Hepatic stellate cell (primary cell): ENCODE measurements at regions not wholly inside any gene's neighbourhood (a gene's known extent, or its start where the extent isn't known, plus 50 kb on each side); places are given as distances from the start of the nearest gene placed in this dataset.
"Not testable (repeated sequence)": the region's sequence is repeated elsewhere in the genome, so short reads cannot be mapped to it uniquely, and the experiment has no call there.

Experiments
- DNase-seq: peaks from one replicate; pipeline ENCODE4 v3.0.0; 2011; ENCODE audit warnings: low spot score

- no peak for DNase-seq
Measured at GRCh38 chr4:24368801-24369200, 215.6 kb downstream of the DHX15 start.

GRCh38 chr4:24364852-24365251, 219.5 kb downstream of the DHX15 start:
- DNase-seq = no peak

GRCh38 chr4:24364249-24364648, 220.1 kb downstream of the DHX15 start:
- no peak for DNase-seq

GRCh38 chr4:24363751-24364150, 220.6 kb downstream of the DHX15 start:
- DNase-seq = no peak

- DNase-seq = no peak
Measured at GRCh38 chr4:24352112-24352511, 232.2 kb downstream of the DHX15 start.

- DNase-seq = not testable (repeated sequence)
Measured at GRCh38 chr4:24349168-24349996, 235.0 kb downstream of the DHX15 start.

- no peak for DNase-seq
Measured at GRCh38 chr4:24339260-24339659, 245.1 kb downstream of the DHX15 start.

- no peak for DNase-seq
Measured at GRCh38 chr4:24337451-24338190, 246.7 kb downstream of the DHX15 start.

GRCh38 chr4:24335616-24336015, 248.7 kb downstream of the DHX15 start:
- no peak for DNase-seq

GRCh38 chr4:24334906-24335305, 249.4 kb downstream of the DHX15 start:
- DNase-seq = no peak

- DNase-seq = no peak
Measured at GRCh38 chr4:24330573-24330972, 253.8 kb downstream of the DHX15 start.

GRCh38 chr4:24330172-24330571, 254.2 kb downstream of the DHX15 start:
- no peak for DNase-seq

GRCh38 chr4:24328711-24329110, 255.6 kb downstream of the DHX15 start:
- DNase-seq = no peak

GRCh38 chr4:24328310-24328709, 256.0 kb downstream of the DHX15 start:
- no peak for DNase-seq

- DNase-seq = no peak
Measured at GRCh38 chr4:24322995-24323394, 261.4 kb downstream of the DHX15 start.

GRCh38 chr4:24322511-24322910, 261.8 kb downstream of the DHX15 start:
- DNase-seq = no peak

GRCh38 chr4:24321616-24322015, 262.7 kb downstream of the DHX15 start:
- DNase-seq = no peak

GRCh38 chr4:24321131-24321530, 263.2 kb downstream of the DHX15 start:
- DNase-seq = no peak

- DNase-seq = no peak
Measured at GRCh38 chr4:24319387-24319786, 265.0 kb downstream of the DHX15 start.

- no peak for DNase-seq
Measured at GRCh38 chr4:24315056-24315455, 269.3 kb downstream of the DHX15 start.

- no peak for DNase-seq
Measured at GRCh38 chr4:24312261-24312913, 272.0 kb downstream of the DHX15 start.

GRCh38 chr4:24303926-24304325, 280.4 kb downstream of the DHX15 start:
- DNase-seq = no peak

GRCh38 chr4:24298911-24299310, 285.4 kb downstream of the DHX15 start:
- DNase-seq = no peak
